Activated CD8-positive, alpha-beta memory T cell treated with anti-CD3 and anti-CD28 coated beads, Interleukin-2, amount 50 U/mL, for 24 hours (primary cell): ENCODE measurements at regions not wholly inside any gene's neighbourhood (a gene's known extent, or its start where the extent isn't known, plus 50 kb on each side); places are given as distances from the start of the nearest gene placed in this dataset.

Experiments used
- DNase-seq: peaks from one replicate; pipeline ENCODE4 v3.0.0-alpha.2; 2020; ENCODE audit errors: extremely low read depth

- DNase-seq = no peak
These were observed 301.3 kb upstream of the DACH1 start for GRCh38 chr13:72168126-72168855.

- no peak for DNase-seq
These were observed 299.2 kb upstream of the DACH1 start for GRCh38 chr13:72166102-72166650.

DNA sequence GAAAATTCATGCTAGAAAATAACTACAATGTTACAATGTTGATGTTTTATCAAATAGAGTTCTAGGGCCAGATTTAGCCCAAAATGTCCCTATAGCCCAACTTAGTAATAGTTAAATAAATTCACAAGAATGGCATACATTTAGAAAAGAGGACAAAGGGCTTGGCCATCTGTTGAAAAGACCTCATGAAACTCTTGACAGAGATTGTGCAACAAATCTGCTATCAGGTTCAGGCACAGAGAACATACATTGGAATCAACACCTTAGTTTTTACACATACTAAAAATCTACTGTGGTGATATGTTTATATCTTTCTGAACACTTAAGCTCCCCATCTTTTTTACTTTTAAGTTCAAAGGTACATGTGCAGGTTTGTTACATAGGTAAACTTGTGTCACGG lies 298.3 kb upstream of the DACH1 start:
- DNase-seq = no peak

- DNase-seq = no peak
These were observed 297.8 kb upstream of the DACH1 start for GRCh38 chr13:72164811-72165210.

DNA sequence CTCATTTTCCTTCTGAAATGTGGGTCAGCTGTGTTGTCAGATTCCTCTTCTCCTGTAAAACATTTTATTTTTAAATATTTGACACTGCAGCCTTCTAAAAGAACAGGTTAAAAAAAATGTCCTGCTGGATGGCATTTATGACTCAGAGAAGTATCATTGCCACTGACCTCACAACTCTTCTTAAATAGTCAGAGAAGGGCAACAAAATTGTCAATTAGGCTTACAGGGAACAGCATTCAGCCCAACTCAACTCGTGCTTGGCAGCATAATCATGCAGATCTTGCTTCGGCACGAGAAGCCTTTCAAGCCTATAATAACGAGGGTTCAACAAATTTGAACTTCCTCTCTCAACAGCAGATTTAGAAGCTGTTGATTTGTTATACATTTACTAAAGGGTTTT lies 296.7 kb upstream of the DACH1 start:
- DNase-seq = no peak

- DNase-seq = no peak
These were observed 294.0 kb upstream of the DACH1 start for GRCh38 chr13:72160977-72161376.

DNA sequence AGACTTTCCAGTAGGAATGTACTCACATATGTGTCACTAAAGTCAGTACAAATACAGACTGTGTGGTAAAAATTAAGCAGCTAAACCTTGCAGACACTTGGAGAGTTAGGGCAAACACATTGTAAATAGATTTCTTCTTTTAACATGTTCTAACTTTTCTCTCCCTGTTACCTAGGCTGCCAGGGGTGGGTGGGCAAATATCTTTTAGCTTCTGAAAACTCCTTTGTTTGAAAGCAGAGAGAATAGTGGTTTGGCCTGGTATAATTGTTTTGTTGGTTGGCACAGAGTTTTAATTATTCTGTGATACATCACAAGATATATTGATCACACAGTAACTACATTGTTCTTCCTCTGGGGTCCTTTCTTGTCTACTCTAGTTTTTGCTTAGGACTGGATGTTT lies 289.8 kb upstream of the DACH1 start:
- DNase-seq = no peak

DNA sequence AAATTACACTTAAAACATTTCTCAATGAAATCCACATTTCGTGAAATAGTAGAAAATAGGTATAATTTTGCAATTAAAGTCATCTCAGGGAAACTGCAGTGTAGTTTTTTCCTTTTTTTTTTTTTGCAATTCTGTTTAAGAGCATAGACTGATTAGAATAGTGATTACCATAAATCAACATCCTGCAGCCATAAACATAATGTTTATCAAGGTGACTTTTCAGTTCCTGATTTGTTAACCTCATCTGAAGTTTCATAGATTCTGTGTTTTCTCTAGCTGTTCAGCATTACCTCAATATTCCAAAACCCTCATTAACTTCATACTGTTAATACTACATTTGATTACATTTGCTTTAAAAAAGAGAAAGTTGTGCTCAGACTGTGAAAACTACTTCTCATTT lies 286.3 kb upstream of the DACH1 start:
- DNase-seq = no peak

DNA sequence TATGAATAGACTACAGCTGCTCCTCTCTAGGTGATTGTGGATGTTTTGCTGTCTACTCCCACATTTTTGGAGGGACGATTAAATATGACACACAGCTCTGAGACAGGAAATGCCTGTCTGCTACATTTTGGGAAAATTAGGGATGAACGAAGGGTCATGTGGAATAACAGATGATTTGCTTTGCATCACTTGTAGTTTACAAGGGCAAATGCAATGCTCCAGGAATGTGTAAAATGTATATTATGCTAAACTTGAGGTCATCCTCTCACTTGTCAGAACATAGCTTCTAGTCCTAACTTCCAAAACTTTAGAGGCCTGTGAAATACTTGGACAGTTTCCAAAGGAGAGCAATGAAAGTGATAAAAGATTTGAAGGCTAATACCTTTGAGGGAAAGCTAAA lies 284.2 kb upstream of the DACH1 start:
- DNase-seq = no peak

DNA sequence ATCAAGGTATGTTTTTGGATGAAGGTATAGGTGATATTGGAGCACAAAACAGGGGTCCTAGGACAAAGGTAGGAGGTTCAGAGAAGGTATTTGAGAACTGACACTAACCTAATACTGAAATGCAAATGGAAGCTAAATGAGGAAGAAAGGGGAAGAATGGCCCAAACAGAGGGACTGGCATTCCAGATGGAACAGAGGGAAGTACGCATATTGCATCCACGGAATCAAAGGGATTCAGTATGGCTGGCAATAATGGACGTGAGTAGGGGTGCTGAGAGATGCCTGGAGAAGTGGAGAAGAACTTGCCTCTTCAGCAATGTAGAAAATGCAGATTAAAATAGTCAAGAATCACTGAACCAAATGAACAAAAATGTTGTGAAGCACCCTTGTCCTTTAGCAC lies 283.5 kb upstream of the DACH1 start:
- no peak for DNase-seq

GRCh38 chr13:72149701-72150100 lies 282.7 kb upstream of the DACH1 start:
- no peak for DNase-seq

DNA sequence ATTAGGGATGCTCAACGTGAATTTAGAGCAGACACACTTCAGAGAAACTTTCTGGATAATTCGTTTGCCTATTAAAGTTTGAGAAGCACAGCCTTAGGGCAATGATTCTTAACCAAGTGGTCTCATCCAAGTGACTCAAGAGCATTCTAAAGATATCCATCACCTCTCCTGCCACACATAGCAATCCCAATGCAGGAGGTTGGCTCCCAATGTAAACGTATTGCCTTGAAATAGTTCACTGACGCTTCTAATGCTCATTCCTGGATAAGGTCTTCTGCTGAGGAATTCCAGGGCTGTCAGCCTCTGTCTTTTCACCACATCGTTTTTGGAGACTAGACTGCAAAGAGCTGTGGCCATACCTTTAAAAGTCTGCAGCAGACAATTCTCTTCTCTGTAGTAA lies 279.8 kb upstream of the DACH1 start:
- DNase-seq = no peak

DNA sequence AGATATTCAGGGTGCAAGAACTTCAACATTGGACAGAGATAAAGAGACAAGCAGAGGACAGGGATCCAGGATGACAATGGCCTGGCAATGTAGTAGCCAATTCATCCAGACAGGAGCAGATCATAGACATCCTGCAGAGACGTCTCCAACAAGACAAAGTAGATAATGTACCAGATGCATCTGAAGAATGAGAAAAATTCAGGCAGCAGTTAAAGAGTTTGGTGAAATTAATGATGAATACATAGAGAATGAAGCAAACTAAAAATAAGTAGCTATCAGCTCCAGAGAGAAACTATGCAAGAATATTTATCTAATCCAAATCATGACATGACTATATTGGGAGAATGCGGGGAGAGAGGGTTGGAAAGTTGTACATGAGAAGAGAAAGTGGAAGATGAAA lies 278.4 kb upstream of the DACH1 start:
- no peak for DNase-seq

GRCh38 chr13:72144636-72145035 lies 277.6 kb upstream of the DACH1 start:
- DNase-seq = no peak

- no peak for DNase-seq
These were observed 275.0 kb upstream of the DACH1 start for GRCh38 chr13:72141855-72142519.

- no peak for DNase-seq
These were observed 272.2 kb upstream of the DACH1 start for GRCh38 chr13:72139192-72139591.

DNA sequence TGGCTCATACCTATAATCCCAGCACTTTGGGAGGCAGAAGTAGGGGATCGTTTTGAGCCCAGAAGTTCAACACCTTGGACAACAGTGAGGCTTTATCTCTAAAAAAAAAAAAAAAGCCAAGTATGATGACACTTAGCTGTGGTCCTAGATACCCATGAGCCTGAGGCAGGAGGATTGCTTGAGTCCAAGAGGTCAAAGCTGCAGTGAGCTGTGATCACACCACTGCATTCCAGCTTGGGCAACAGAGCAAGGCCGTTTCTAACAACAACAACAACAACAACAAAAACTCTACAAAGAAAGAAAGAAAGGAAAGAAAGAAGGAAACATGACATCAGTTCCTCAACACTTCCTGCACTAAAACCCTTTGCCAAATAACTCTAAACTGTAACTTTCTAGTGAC lies 265.1 kb upstream of the DACH1 start:
- DNase-seq = no peak

- DNase-seq = no peak
These were observed 262.1 kb upstream of the DACH1 start for GRCh38 chr13:72129117-72129516.

- no peak for DNase-seq
These were observed 260.0 kb upstream of the DACH1 start for GRCh38 chr13:72127031-72127430.

DNA sequence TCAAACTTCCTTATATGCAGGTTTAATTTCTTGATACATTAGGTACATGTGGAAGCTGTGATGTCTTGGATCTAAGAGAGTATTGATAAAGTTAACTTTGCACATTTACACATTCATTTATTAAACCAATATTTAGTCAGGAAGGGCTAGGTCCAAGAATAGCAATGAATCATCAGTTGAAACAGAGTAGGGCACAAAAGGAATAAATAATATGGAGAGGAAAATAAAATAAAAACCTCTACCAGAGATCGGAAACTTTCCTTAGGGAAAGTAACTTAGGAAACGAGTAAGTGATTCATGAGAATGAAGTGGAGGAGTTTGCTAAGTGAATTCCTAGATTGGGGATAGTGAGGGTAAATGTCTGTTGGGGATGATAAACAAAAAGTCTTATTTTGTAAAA lies 259.4 kb upstream of the DACH1 start:
- DNase-seq = no peak

- no peak for DNase-seq
These were observed 258.6 kb upstream of the DACH1 start for GRCh38 chr13:72125561-72125960.

DNA sequence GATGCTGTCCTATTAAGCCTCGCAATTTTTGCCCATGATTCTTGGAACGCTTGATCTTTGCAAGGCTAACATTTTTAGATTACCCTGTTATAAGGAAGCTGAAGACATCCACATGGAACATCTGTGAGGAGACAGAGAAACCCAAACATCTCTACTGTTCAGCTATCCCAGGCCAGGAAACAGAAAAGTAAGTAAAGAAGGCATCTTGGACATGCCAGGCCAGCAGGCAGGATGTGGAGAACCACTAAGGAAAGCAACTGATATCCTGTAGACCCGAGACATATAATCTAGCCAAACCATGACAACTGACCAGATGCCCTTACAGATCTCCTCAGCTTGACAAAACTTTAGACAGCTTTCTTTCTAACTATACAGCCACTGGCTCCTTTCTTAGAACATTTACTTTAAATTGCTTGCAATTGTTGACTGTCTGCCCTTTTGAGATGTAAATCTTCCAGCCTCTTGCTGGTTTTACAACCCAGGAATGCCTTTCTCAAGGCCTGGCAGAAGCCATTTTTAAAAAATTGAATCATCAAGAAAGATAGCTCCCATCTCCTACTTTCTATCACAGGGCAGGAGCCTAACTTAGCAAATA lies 255.8 kb upstream of the DACH1 start:
- no peak for DNase-seq

GRCh38 chr13:72121466-72121865 lies 254.5 kb upstream of the DACH1 start:
- DNase-seq = no peak
